ENCODE measurements at regions not wholly inside any gene's neighbourhood (a gene's known extent, or its start where the extent isn't known, plus 50 kb on each side); places are given as distances from the start of the nearest gene placed in this dataset.

DNA sequence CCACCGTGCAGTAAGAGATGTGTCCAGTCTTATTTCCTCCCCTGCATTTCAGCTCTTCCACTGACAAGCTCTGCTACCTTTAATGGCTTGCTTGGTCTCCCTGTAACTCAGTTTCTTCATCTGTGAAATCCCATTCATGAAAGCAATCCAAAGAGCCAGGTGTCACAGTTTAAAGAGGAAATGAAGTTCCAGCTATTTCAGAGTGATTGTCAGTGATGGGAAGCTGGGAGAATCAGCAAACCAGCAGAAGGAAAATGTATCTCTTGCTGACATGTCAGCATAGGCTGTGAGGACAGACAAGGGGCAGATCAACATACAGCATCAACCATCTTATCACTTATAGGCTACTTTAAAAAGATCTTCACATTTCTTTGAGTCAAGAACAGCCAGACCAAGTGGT is 445.3 kb downstream of the ADRA2A start:
- DNase-seq, result no peak

DNA sequence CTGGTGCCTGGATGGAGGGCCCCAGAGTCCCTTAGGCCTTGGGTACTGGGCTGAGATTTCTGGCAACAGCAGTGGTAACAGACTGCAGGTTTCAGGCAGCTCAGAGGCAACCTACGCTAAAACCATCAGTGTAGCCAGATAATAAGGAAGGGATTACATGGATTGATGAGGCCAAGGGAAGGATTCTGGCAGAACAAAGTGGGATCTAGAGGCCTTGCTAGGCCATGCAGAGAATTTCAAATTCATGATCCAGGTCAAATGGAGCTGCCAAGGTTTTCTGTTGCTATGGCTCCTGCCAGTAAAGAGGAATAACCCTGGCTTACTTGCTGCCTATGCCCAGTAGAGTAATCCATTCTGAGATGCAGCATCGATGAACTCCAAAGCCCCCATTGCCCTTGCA is 445.7 kb downstream of the ADRA2A start:
- no peak for DNase-seq

DNA sequence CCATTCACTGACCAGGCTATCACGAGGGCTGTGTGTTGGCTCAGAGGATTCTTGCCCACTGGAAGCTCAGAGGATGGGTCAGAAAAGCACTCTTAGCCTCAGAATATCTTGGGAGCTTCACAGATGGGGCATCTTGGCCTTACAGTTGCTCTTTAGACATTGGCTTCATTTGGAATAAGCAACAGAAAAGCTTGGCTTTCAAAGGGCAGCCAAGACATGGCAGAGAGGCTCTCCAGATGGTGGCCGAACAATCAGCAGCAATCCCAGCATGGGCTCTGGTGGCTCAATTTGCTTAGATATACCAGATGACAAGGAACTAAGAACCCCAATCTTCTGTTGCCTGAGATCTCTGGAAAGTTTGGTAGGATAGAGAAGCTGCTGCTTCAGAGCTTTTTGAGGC is 446.2 kb downstream of the ADRA2A start:
- no peak for DNase-seq

DNA sequence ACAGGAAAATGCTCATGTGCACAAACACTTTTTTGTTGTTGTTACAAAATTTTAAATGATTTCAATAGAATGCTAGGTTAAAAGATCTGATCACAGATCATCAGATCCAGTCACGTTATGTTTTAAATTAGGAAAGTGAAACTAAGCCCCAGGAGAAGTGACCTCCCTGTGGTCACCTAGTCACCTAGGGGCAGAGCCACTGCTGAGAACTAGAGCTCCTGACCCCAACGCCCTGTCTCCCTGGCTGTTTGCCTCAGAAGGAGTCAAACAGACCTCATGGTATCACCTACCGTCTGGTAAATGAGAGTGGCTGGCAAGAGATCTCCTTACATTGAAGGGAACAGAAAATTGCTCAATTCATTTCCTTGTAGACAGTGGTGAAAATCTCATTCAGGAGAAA is 447.3 kb downstream of the ADRA2A start:
- DNase-seq, result no peak

DNA sequence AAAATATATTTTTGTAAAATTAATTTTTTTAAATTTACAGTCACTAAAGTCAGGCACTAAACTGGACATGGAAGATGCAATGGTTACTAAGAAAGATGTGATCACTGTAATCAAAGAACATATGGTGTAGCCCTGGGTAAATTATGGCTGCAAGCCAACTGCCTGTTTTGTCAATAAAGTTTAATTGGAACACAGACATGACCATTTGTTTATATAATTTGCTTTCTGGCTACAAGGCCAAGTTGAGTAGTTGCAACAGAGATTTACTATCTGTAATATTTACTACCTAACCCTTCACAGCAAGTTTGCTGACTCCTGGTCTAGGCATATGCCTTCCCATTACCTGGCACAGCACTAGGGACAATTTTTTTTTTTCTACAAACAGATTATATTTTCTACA is 448.9 kb downstream of the ADRA2A start:
- DNase-seq, result no peak

DNA sequence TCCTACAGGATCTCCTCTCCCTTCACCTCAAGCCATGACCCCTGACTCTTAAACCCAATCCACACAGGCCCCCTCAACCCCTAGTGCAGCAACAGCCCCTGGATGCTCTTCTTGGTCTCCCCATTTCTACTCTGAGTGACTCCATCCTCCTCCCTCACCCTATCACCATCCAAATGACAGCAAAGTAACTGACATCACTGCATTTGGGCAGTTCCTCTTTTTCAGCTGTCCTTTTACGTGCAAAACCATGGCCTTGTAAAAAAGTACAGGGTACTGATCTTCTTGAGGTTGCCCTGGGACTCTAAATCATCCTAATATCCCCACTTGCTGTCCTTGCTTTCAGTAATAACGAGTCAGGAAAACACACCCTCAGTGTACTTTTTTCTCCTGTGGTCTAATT is 454.9 kb downstream of the ADRA2A start:
- DNase-seq, result no peak

DNA sequence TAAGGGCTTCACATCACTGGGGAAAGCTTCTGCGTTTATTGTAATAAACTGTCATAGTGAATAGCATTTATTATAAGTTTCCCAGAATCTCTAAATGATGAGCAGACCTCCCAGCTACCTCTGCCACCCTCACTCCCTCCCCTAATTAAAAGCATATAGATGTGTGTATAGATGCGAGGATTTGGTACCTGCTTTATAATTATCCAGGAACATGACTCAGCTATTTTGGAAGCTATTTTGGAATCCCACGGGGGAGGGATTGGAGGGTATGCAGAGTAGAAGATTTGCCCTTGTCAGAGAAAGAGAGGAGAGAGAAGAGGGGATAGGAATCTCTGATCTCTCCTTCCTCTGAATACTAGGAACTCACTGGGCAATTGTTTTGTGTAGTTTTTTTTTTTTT is 455.3 kb downstream of the ADRA2A start:
- no peak for DNase-seq

DNA sequence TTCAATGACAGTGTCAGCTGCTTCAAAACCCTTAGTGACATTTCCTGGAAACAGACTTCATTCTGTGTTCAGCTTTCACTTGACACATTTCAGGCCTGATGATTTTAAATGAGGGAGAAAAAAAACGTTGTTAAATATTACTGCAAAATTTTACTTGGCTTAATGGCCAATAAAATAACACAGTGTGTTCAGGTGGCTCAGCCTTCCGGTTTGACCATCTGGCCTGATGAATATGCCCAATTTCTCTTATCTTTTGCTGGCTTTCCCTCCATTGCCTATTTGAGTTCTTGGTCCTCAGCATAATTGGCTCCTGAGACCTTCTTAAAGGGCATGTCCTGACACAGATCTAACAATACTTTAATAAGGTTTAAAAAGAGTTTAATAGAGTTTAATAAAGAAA is 462.4 kb downstream of the ADRA2A start:
- no peak for DNase-seq

DNA sequence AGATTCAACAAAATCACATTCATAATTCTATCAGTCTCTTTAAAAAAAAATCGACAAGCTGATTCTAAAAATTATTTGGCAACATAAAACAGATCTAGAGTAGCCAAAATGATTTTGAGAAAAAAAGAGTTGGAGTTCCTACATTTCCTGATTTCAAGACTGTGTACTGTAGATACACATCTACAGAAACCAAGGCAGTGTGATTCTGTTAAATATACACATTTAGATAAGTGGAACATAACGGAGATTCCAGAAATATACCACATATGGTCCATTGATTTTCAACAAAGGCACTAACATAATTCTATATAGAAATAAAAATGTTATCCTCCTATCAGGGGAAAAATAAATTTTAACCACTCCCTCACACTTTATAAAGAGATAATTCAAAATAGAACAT is 467.0 kb downstream of the ADRA2A start:
- no peak for DNase-seq

DNA sequence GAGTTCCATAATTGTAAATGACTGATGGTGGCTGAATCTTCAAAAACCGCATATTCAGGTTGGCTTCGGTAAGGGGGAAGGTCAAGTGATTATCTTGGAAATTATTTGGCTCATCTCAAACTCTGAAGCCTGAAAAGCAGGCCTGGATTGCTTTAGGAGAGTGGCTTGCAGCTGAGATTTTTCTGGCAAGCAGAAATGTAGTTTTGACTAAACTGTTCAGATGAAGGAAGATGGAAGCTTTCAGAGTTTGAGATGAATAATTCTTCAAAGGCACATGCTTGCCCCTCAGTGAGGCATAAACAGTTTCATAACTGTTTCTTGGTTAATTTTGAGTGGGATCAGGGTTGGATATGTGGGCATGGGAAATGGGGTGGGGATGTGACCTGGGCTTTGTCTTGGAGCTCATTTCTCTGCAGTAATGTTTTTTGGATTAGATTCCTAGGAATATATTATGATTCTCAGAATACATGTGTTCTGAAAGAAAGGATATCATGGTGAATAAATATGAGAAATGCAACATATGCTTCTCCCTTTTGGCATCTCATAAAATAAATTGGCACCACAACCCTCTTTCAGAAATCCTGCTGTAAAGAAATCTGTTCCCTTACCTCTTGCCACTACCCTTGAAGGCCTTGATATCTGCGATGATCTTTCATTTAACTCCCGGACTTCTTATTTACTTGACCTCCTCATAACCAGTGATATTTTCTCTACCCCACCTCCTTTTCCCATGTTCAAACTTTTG is 469.2 kb downstream of the ADRA2A start:
- DNase-seq, result no peak

DNA sequence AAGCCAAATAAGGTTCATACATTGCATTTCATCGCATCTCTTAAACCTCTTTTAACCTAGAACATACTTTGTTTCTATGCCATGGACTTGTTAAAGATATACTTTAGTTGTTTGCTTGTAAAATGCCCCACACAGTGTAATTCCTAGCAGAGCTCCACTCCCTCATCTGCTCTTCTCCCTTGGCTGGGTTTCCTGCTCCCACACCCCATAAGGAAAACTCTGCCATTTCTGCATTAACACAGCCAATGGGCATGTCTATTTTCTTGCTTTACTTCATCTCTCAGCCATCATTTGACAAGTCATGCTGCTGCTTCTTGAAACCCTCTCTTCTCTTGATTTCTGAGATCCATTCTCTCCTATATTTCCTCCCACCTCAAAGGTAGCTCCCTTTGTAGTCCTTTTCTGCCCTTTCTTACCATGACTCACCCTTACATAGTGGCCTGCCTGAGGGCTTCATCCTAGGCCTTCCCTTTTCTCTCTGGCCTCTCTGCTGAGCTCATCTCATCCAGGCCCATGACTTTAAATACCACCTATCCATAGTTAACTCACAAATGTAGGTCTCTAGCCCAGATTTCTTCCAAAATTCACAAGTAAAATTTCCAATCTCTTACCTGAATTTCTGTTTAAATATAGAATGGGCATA is 471.4 kb downstream of the ADRA2A start:
- DNase-seq, result no peak

DNA sequence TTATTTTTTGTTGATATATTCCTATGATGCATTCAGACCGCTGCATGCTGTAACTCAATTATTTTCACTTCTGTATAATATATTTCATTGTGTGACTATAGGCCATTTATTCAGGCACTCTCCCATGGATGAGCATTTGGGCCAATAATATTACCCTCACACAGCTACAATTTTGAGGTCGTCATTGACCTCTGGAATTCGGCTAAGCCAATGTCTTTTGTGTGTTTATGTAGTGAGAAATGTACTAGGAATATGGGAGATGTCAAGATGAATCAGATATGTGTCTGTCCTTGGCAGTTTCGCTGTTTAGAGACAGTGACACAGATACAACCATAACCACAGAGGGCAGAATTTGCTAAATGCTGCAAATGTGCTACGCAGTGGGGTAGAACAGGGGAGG is 474.2 kb downstream of the ADRA2A start:
- no peak for DNase-seq

DNA sequence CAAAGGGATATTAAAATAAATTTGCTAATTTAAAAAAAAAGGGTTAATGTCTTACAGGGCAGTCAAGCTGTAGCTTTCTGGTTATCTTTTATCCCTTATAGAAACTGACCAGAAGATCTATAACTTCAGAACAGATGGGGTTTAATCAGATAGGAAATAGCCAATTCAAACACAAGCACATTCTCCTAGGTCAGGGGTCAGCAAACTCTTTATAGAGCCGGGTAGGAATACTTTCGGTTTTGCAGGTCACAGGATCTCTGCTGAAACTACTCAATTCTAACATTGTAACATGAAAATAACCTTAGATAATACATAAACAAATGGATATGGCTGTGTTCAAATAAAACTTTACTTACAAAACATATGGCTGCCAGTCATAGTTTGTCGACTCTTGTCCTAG is 479.8 kb downstream of the ADRA2A start:
- DNase-seq, result no peak

DNA sequence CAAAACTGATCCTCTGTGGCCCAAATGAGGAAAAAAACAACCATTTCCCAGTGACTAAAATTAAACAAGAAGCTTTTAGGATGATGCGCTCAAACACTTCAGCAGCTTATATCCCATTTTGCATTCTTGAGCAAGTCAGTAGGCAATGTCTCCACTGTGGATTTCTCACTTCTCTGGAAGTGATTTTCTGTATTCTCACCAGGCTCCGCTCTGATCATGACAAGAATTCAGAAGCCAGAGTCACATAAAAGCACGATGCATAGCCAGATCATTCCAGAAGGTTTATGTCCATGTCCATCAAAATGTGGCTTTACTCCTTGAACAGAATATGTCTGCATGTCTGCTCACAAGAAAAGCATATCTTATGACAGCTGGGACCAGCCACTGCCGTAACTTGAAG is 481.4 kb downstream of the ADRA2A start:
- DNase-seq, result no peak

DNA sequence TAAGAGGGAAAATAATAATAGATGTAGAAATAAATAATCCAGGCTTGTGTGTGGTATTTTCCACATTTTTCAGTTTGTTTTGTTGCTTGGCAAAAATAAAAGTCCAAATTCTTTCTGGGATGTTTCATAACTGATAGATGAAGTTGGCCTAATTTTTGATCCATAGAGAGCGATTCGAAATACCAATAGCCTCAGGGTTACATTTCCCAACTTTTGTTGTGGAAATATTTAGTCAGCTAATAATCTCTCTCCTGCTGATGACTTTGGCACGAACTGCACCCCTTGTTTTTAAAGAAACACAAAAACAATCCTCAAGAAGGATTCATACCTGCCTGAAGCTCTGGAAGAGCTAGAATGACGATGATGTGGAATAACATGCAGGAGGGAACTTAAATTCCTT is 483.2 kb downstream of the ADRA2A start:
- no peak for DNase-seq

DNA sequence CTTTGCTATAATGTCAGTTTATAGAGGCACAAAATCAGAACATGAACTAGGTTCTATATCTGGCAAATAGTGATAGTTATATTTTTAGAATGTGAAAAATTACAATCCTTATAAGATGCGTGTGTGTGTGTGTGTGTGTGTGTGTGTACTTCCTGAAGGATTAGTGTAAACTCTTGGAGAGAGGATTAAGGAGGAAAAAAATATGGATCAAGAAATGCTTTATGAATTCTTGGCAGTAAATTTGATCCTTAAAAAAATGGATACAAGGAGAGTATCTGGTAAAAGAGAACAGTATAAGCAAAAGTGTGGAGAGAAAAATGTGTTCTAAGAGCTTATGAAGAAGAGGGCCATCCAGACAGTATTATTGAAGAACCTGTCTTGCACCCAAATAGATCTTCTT is 484.3 kb downstream of the ADRA2A start:
- DNase-seq, result no peak

DNA sequence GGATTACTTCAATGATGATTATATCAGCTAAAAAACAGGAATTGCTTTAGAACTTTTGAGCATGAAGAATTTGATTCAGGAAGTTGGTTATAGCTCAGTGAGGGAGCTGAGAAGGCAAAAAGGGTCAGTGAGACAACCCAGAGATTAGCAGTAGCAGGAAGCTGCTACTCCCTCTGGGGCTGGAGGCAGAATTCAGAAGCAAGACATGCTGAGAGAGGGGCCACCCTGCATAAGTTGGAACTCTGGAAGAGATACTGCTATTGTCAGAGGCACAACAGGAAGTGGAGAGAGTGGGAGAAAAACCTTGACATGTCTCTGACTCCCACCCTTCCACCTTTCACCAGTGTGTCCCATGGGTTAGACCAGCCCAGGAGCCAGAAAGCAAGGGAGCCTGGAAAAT is 488.7 kb downstream of the ADRA2A start:
- no peak for DNase-seq

DNA sequence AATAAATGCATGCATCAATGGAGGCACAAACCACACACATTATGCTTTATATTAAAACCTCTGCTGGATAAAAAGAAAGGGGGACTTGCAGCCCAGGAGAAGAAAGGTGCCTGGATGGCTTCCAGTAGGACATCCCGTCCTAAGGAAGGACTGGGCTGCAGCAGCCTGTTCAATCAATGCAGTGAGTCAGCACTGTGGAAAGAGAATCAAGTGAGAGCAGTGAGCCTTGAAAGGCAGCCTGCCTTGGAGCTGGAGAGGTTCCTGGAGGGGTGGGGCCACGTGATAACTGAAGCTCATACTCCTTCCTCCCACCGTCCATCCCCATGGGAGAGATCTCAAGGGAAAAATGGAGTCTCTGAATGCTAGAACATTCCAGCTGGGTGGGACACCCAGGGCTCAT is 501.2 kb downstream of the ADRA2A start:
- DNase-seq, result no peak

DNA sequence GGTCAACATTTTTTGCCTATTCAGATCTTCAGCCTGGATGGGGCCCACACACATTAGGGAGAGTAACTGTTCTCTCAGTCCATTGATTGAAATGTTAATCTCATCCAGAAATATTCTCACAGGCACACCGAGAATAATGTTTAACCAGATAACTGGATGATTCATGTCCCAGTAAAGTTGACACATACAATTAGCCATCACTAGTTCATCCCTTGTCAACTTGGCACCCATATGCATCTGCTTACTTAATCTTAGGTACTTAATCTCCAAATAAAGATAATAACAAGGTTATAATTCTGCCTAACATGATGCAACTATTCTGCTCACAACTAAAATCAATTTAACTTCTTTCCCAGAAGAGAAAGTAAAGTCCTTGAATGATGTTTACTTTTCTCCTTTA is 502.6 kb downstream of the ADRA2A start:
- no peak for DNase-seq

DNA sequence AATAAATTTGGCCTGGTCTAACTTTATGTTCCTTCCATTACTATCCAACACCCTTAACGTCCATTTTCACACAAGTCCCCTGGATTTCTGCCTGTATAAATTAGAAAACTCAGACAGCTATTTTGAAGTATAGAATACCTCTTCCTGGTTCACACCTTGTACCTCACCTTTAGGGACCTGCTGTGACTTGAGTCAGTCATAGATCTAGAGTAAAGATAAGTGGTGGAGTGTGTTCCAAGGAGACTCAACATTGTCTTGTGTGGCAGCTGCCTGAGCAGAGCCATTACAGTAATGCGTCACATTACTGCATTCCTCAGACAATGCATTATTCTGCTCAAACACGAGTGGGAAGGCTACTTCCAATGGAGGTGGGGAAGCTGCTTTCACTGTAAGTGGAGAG is 513.9 kb downstream of the ADRA2A start:
- no peak for DNase-seq

DNA sequence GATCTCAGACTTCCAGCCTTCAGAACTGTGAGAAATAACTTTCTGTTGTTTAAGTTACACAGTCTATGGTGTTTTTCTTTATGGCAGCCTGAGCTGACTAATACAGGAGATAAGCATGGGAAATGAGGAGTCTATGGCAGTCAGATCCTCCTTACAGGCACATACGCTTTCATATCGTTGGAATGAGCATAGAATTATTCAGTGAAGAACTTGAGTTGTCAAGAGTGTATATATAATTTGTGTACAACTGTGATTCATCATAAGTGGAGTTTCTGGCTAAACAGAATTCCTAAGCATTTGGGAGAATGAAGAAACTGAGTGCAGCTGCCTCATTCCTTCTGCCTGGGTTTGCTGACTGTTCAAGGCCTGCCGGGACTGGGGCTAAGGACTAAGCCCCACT is 516.7 kb downstream of the ADRA2A start:
- no peak for DNase-seq

DNA sequence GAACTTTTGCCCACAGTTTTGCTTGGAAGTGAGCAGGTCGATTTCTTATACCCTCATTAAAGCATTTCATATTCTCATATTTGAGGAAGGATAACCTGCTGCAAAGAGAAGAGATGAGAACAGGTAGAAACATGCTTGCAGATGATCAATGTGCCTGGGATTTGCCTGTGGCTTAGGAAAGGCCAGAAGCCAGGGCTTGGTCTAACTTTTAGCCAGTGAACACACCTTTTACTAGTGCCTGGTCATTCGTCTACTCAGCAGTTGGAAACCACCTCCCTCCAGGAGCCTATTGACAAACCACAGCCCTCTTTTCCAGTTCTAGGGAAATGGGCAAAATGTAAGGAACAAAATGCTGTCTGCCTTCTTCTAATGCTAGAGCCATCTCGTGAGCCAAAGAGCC is 518.3 kb downstream of the ADRA2A start:
- no peak for DNase-seq

DNA sequence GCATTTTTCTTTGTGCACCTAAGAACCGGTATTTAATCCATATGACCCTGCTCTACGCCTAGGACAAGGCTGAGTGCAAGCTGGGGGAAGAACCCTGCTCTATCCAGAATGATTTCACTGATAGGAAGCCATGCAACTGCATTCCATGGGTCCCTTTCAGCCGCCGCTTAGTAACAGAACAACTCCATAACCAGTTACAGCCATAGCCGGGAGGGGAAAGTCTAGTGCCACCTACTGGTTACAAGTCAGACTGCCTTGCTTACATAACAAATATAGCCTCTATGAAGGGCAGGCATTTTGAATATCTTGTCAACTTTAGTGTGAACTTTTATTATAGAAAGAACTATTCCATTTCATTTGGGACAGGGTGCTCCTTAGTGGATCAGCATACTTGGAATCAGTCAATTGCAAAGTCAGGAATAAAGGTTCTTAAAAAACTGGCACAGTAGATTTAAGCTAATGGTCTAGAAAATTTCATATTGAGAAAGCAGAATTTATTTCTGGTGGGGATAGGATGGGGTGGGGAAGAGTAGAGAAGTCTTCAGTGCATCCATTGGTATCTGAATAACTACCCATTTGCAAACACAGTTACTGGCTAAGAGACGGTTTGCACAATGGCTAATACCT is 521.7 kb downstream of the ADRA2A start:
- DNase-seq, result peak; percentile 23 to 48

DNA sequence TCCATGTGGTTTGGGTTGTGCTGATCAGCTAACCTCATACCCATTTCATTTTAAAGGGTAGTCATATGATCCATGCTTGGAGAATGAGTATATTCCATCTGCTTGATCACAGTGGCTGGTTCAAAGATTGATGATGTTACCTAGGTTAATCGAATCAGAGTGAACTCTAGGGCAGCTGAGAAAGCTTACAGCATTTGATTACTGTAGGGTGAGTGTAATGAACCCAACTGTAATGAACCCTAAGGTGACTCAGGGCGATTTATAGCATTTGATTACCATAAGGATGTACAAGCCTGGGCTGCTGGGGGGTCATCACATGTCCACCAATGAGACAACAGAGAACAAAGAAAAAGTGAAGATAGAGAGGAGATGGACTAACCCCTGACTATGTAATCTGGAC is 523.1 kb downstream of the ADRA2A start:
- DNase-seq, result no peak

DNA sequence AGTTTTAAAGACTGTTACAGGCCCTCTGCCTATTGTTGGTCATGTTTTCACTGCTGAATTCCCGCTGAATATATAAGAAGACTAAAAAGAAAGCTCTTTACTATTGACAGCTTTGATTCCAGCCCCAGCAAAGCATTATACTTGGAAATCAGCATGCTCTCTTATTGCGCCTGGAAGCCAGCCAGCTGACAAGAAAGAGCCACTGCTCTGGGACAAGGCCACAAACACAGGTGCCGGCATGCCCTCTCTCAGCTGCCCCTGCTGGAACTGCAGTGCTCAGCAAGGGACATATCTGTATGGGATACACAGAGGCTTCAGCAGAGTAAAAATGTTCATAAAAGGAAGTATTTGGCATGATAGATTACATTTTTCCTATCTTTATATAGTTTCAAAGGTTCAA is 523.9 kb downstream of the ADRA2A start:
- no peak for DNase-seq
